Activated B cell treated with CpG ODN at 0.5 μM for 24 hours (primary cell): ENCODE measurements at regions not wholly inside any gene's neighbourhood (a gene's known extent, or its start where the extent isn't known, plus 50 kb on each side); places are given as distances from the start of the nearest gene placed in this dataset.
"Not testable (repeated sequence)": the region's sequence is repeated elsewhere in the genome, so short reads cannot be mapped to it uniquely, and the experiment has no call there.

ENCODE experiments used
- ATAC-seq: fragments of 200-7000 bp; cut with Tn5 transposase; one replicate; pipeline ENCODE4 v1.10.0; 2021; ENCODE audit warnings: low read depth, mild to moderate bottlenecking, moderate library complexity
- CTCF ChIA-PET: fragments of 350-600 bp; sonication (Branson Sonifier 250); formaldehyde crosslinking; loops from one replicate; lab custom pipeline; 2021; ENCODE audit warnings: antibody characterized with exemption; lab: Charles Lee
- POLR2A ChIA-PET: fragments of 350-600 bp; sonication (Branson Sonifier 250); formaldehyde crosslinking; loops from one replicate; lab custom pipeline; 2021; ENCODE audit warnings: antibody characterized with exemption; lab: Charles Lee
- DNase-seq: peaks from one replicate; pipeline ENCODE4 v3.0.0; 2022
- H3K27ac Mint-ChIP-seq: one replicate; pipeline ENCODE4 v1.8.0; 2020; ENCODE audit warnings: mixed read lengths
- H3K27me3 Mint-ChIP-seq: one replicate; pipeline ENCODE4 v1.8.0; 2021; ENCODE audit warnings: mixed read lengths
- H3K36me3 Mint-ChIP-seq: one replicate; pipeline ENCODE4 v1.8.0; 2021; ENCODE audit warnings: low read depth, mixed read lengths
- H3K4me1 Mint-ChIP-seq: one replicate; pipeline ENCODE4 v1.8.0; 2021; ENCODE audit warnings: mixed read lengths
- H3K4me3 Mint-ChIP-seq: one replicate; pipeline ENCODE4 v1.8.0; 2020; ENCODE audit warnings: mild to moderate bottlenecking, mixed read lengths
- H3K9me3 Mint-ChIP-seq: one replicate; pipeline ENCODE4 v1.8.0; 2020; ENCODE audit warnings: mixed read lengths
- CTCF ChIP-seq: fragments of 200-600 bp; IDR thresholded peaks from one replicate; pipeline ENCODE4 v1.8.0; 2022; ENCODE audit warnings: antibody characterized with exemption, mild to moderate bottlenecking
- intact Hi-C: fragments of 100-400 bp; cut with micrococcal nuclease; formaldehyde crosslinking; loops from one replicate; pipeline ENCODE4 v1.15.1; 2024

- TF ChIP-seq CTCF = no peak
- no peak for DNase-seq
- ChIA-PET CTCF (no interaction called here), POLR2A (no interaction called here)
- H3K27me3 Mint-ChIP-seq = no peaks in the 10 kb centered on the region
- H3K27ac Mint-ChIP-seq = no peak overlapping the region
- ATAC-seq = no peak
- intact Hi-C loops = loop anchor here (2.0 kb wide), 1 partner anchor 1371 kb away; no protein-coding TSS in a partner anchor
- H3K9me3 Mint-ChIP-seq = no peaks in the 10 kb centered on the region
- no peak overlapping the region for H3K4me3 Mint-ChIP-seq
- H3K4me1 Mint-ChIP-seq = no peaks in the 10 kb centered on the region
- no peaks in the 10 kb centered on the region for H3K36me3 Mint-ChIP-seq
These were observed 525.4 kb upstream of the HS3ST1 start for GRCh38 chr4:11954093-11954492.

GRCh38 chr4:11949355-11949754 is 520.7 kb upstream of the HS3ST1 start:
- ChIA-PET POLR2A (no interaction called here), CTCF (no interaction called here)
- intact Hi-C loops = no loop called here
- DNase-seq (no peak), ATAC-seq (no peak)
- Mint-ChIP-seq H3K27ac (no peak overlapping the region), H3K9me3 (no peaks in the 10 kb centered on the region), H3K4me3 (no peak overlapping the region), H3K27me3 (no peaks in the 10 kb centered on the region), H3K4me1 (no peaks in the 10 kb centered on the region), H3K36me3 (no peaks in the 10 kb centered on the region)
- TF ChIP-seq CTCF = no peak

GRCh38 chr4:11947629-11948028 is 518.9 kb upstream of the HS3ST1 start:
- CTCF ChIA-PET, H3K36me3 Mint-ChIP-seq, ATAC-seq, H3K9me3 Mint-ChIP-seq, intact Hi-C loops, DNase-seq, POLR2A ChIA-PET, H3K27ac Mint-ChIP-seq, H3K4me1 Mint-ChIP-seq, H3K4me3 Mint-ChIP-seq, H3K27me3 Mint-ChIP-seq: not testable (repeated sequence)

GRCh38 chr4:11937941-11938340 is 509.2 kb upstream of the HS3ST1 start:
- H3K9me3 Mint-ChIP-seq = no peaks in the 10 kb centered on the region
- H3K4me1 Mint-ChIP-seq = no peaks in the 10 kb centered on the region
- H3K27ac Mint-ChIP-seq = no peak overlapping the region
- ChIA-PET CTCF (no interaction called here), POLR2A (no interaction called here)
- DNase-seq (no peak), ATAC-seq (no peak)
- no peaks in the 10 kb centered on the region for H3K36me3 Mint-ChIP-seq
- TF ChIP-seq CTCF = no peak
- intact Hi-C loops = no loop called here
- no peaks in the 10 kb centered on the region for H3K27me3 Mint-ChIP-seq
- H3K4me3 Mint-ChIP-seq = no peak overlapping the region

GRCh38 chr4:11931266-11931820 is 502.6 kb upstream of the HS3ST1 start:
- no peak for DNase-seq
- intact Hi-C loops = no loop called here
- Mint-ChIP-seq H3K27ac (no peak overlapping the region), H3K36me3 (no peaks in the 10 kb centered on the region), H3K4me1 (no peaks in the 10 kb centered on the region), H3K4me3 (no peak overlapping the region), H3K27me3 (no peaks in the 10 kb centered on the region), H3K9me3 (no peaks in the 10 kb centered on the region)
- POLR2A ChIA-PET = no interaction called here
- CTCF ChIA-PET = no interaction called here
- TF ChIP-seq CTCF = no peak
- no peak for ATAC-seq

GRCh38 chr4:11929080-11929479 is 500.4 kb upstream of the HS3ST1 start:
- ATAC-seq = no peak
- POLR2A ChIA-PET = no interaction called here

More at GRCh38 chr4:11929080-11929479, 500.4 kb upstream of the HS3ST1 start:
- no peak for DNase-seq
- CTCF ChIA-PET = no interaction called here
- intact Hi-C loops = no loop called here
- Mint-ChIP-seq H3K27ac (no peak overlapping the region), H3K4me1 (no peaks in the 10 kb centered on the region), H3K27me3 (no peaks in the 10 kb centered on the region), H3K4me3 (no peak overlapping the region), H3K9me3 (peaks cover 3% of the 10 kb centered on the region), H3K36me3 (no peaks in the 10 kb centered on the region)
- TF ChIP-seq CTCF = no peak
